ENCODE measurements at regions not wholly inside any gene's neighbourhood (a gene's known extent, or its start where the extent isn't known, plus 50 kb on each side); places are given as distances from the start of the nearest gene placed in this dataset.
"Not testable (repeated sequence)": the region's sequence is repeated elsewhere in the genome, so short reads cannot be mapped to it uniquely, and the experiment has no call there.

- H3K4me3 Mint-ChIP-seq; H3K27me3 Mint-ChIP-seq (ENCODE audit: low read depth in 3 of 3); H3K27ac ChIP-seq (ENCODE audit: low read depth in 1 of 2, low read length in 2 of 2); H3K4me2 ChIP-seq (replicated peaks; ENCODE audit: extremely low read depth, low read length, poor library complexity, severe bottlenecking); H3K27ac Mint-ChIP-seq; H3K4me3 ChIP-seq (replicated peaks in 1 of 3; ENCODE audit: low read depth in 2 of 3, low read length in 3 of 3); H3K9ac ChIP-seq (ENCODE audit: insufficient read depth, low read length, poor library complexity, severe bottlenecking); H4K20me1 ChIP-seq (ENCODE audit: insufficient read depth, low read length); H2AFZ ChIP-seq (ENCODE audit: insufficient read depth, low read depth, low read length, poor library complexity, severe bottlenecking); H3K79me2 ChIP-seq (ENCODE audit: insufficient read depth, low read length); H3K4me1 Mint-ChIP-seq; H3K36me3 ChIP-seq (replicated peaks in 1 of 2; ENCODE audit: control insufficient read depth in 1 of 2, insufficient read depth in 2 of 2, low read length in 2 of 2); H3K4me1 ChIP-seq (ENCODE audit: control insufficient read depth in 1 of 2, insufficient read depth in 2 of 2, low read length in 2 of 2); DNase-seq; intact Hi-C loops (cut with micrococcal nuclease); H3K27me3 ChIP-seq (ENCODE audit: control insufficient read depth in 2 of 2, insufficient read depth in 2 of 2, low read length in 2 of 2); H3K36me3 Mint-ChIP-seq: not testable (repeated sequence)
- peaks cover 5 to 42% (median 23%) of the 10 kb centered on the region in 7 donors for H3K9me3 Mint-ChIP-seq
- peaks cover 11 to 25% of the 10 kb centered on the region in 2 donors for H3K9me3 ChIP-seq (replicated peaks in 1 of 2; ENCODE audit: control insufficient read depth in 1 of 2, insufficient read depth in 1 of 2, low read length in 2 of 2)
- WGBS (ENCODE audit: insufficient coverage) = 100% methylated on average over 1 of the region's 3 CpGs
These were observed 1517.3 kb upstream of the RAG2 start for GRCh38 chr11:38115381-38115780.

GRCh38 chr11:38100836-38101462 lies 1502.9 kb upstream of the RAG2 start:
- H4K20me1 ChIP-seq (ENCODE audit: insufficient read depth, low read length) = no peaks in the 10 kb centered on the region
- WGBS (ENCODE audit: insufficient coverage) = no CpG with 5 or more reads among the region's 4 CpGs

More at GRCh38 chr11:38100836-38101462, 1502.9 kb upstream of the RAG2 start:
- Mint-ChIP-seq H3K4me1 (no peaks in the 10 kb centered on the region), H3K4me3 (no peak overlapping the region), H3K27me3 (ENCODE audit: low read depth in 3 of 3) (no peaks in the 10 kb centered on the region), H3K36me3 (no peaks in the 10 kb centered on the region), H3K9me3 (peaks cover 0 to 9% (median 2%) of the 10 kb centered on the region in 7 donors), H3K27ac (no peak overlapping the region)
- Histone ChIP-seq H3K79me2 (ENCODE audit: insufficient read depth, low read length) (no peaks in the 10 kb centered on the region), H3K9me3 (replicated peaks in 1 of 2; ENCODE audit: control insufficient read depth in 1 of 2, insufficient read depth in 1 of 2, low read length in 2 of 2) (peaks cover 6 to 10% of the 10 kb centered on the region in 2 donors), H3K4me2 (replicated peaks; ENCODE audit: extremely low read depth, low read length, poor library complexity, severe bottlenecking) (no peak overlapping the region), H3K36me3 (replicated peaks in 1 of 2; ENCODE audit: control insufficient read depth in 1 of 2, insufficient read depth in 2 of 2, low read length in 2 of 2) (no peaks in the 10 kb centered on the region), H3K4me3 (replicated peaks in 1 of 3; ENCODE audit: low read depth in 2 of 3, low read length in 3 of 3) (no peak overlapping the region), H3K4me1 (ENCODE audit: control insufficient read depth in 1 of 2, insufficient read depth in 2 of 2, low read length in 2 of 2) (no peaks in the 10 kb centered on the region), H3K27ac (ENCODE audit: low read depth in 1 of 2, low read length in 2 of 2) (no peak overlapping the region), H2AFZ (ENCODE audit: insufficient read depth, low read depth, low read length, poor library complexity, severe bottlenecking) (no peak overlapping the region), H3K9ac (ENCODE audit: insufficient read depth, low read length, poor library complexity, severe bottlenecking) (no peak overlapping the region), H3K27me3 (ENCODE audit: control insufficient read depth in 2 of 2, insufficient read depth in 2 of 2, low read length in 2 of 2) (no peaks in the 10 kb centered on the region)
- intact Hi-C loops (cut with micrococcal nuclease) = no loop called here
- TF ChIP-seq CTCF (IDR thresholded peaks at IDR 0.05) = no peak
- DNase-seq = no peak
